Cardiac fibroblast (primary cell): ENCODE measurements at regions not wholly inside any gene's neighbourhood (a gene's known extent, or its start where the extent isn't known, plus 50 kb on each side); places are given as distances from the start of the nearest gene placed in this dataset.

Source experiments
- DNase-seq, 2 donors: peaks; one replicate each; pipeline versions ENCODE4 v3.0.0 to v3.0.0-alpha.2; 2010; ENCODE audit warnings: low read depth in 2 of 2
- H3K4me3 ChIP-seq, 2 donors: replicated peaks in 1 of 2; 1 replicate in 1 of 2; 2 replicates in 1 of 2; pipeline ENCODE4 v1.5.1; 2011; ENCODE audit warnings: low read depth in 2 of 2, low read length in 2 of 2, mild to moderate bottlenecking in 2 of 2, moderate library complexity in 1 of 2
- CTCF ChIP-seq: IDR thresholded peaks from one replicate; pipeline ENCODE4 v1.5.1; 2011; ENCODE audit warnings: low read depth, mild to moderate bottlenecking, low read length, inconsistent platforms

- no peak overlapping the region for H3K4me3 ChIP-seq
- no peak for TF ChIP-seq CTCF
- DNase-seq: no peak
These were observed 100.2 kb downstream of the IRX1 start for GRCh38 chr5:3695818-3696217.

- TF ChIP-seq CTCF: no peak
- H3K4me3 ChIP-seq: no peak overlapping the region
- no peak for DNase-seq
These were observed 102.8 kb downstream of the IRX1 start for GRCh38 chr5:3698412-3698811.

GRCh38 chr5:3701694-3702093 lies 106.1 kb downstream of the IRX1 start:
- no peak overlapping the region for H3K4me3 ChIP-seq
- DNase-seq: no peak
- TF ChIP-seq CTCF: no peak

- DNase-seq: no peak
- H3K4me3 ChIP-seq: no peak overlapping the region
- no peak for TF ChIP-seq CTCF
These were observed 109.0 kb downstream of the IRX1 start for GRCh38 chr5:3704661-3705060.

GRCh38 chr5:3709068-3709716 lies 113.6 kb downstream of the IRX1 start:
- TF ChIP-seq CTCF: no peak
- H3K4me3 ChIP-seq: no peak overlapping the region
- DNase-seq: no peak

- no peak for TF ChIP-seq CTCF
- DNase-seq: no peak
- no peak overlapping the region for H3K4me3 ChIP-seq
These were observed 114.2 kb downstream of the IRX1 start for GRCh38 chr5:3709717-3710348.
